IMR-90 (cell line): ENCODE measurements at regions not wholly inside any gene's neighbourhood (a gene's known extent, or its start where the extent isn't known, plus 50 kb on each side); places are given as distances from the start of the nearest gene placed in this dataset.

Experiments used
- ATAC-seq: fragments of 200-7000 bp; cut with Tn5 transposase; 2 replicates; pipeline ENCODE4 v1.9.1; 2020; ENCODE audit warnings: low read depth, mild to moderate bottlenecking, moderate library complexity
- BruUV-seq: library from RNA; stranded (reverse); fragments of 400-500 nt; replicated peaks from 2 replicates; lab custom pipeline; 2021; lab: Mats Ljungman, UMichigan
- CTCF ChIA-PET: fragments of 300-600 bp; formaldehyde crosslinking; extraction: SDS; loops from one replicate; lab custom pipeline; 2021; ENCODE audit warnings: antibody characterized with exemption; lab: Yijun Ruan, JAX
- POLR2A ChIA-PET: fragments of 300-600 bp; sonication (Branson Sonifier 250); formaldehyde crosslinking; loops from one replicate; lab custom pipeline; 2022; ENCODE audit warnings: antibody characterized with exemption; ENCODE audit not compliant: unreplicated experiment; lab: Charles Lee
- DNase-seq: peaks from one replicate; pipeline ENCODE4 v3.0.0; 2013
- H2AFZ ChIP-seq: replicated peaks from 2 replicates; pipeline ENCODE3; 2013; ENCODE audit warnings: low read length, mild to moderate bottlenecking; ENCODE audit not compliant: poor library complexity
- H2AK5ac ChIP-seq: 2 replicates; pipeline ENCODE4 v1.6.1; 2013; ENCODE audit warnings: low read depth, low read length, inconsistent platforms
- H2AK9ac ChIP-seq: replicated peaks from 2 replicates; pipeline ENCODE3; 2013; ENCODE audit warnings: mild to moderate bottlenecking, low read depth, low read length, moderate library complexity; ENCODE audit not compliant: poor library complexity
- H2BK120ac ChIP-seq: 2 replicates; pipeline ENCODE4 v1.6.1; 2013; ENCODE audit warnings: low read depth, low read length, inconsistent platforms
- H2BK15ac ChIP-seq: 3 replicates; pipeline ENCODE4 v1.6.1; 2013; ENCODE audit warnings: low read depth, low read length, inconsistent platforms
- H2BK20ac ChIP-seq: 2 replicates; pipeline ENCODE4 v1.6.1; 2013; ENCODE audit warnings: low read depth, mild to moderate bottlenecking, inconsistent platforms, low read length, moderate library complexity
- H2BK5ac ChIP-seq: 2 replicates; pipeline ENCODE4 v1.6.1; 2013; ENCODE audit warnings: mild to moderate bottlenecking, low read depth, low read length, inconsistent platforms; ENCODE audit not compliant: poor library complexity, severe bottlenecking
- H3K14ac ChIP-seq: replicated peaks from 2 replicates; pipeline ENCODE4 v1.6.1; 2013; ENCODE audit warnings: low read depth, low read length, inconsistent platforms
- H3K18ac ChIP-seq: 2 replicates; pipeline ENCODE4 v1.6.1; 2013; ENCODE audit warnings: low read depth, low read length, control low read depth
- H3K23ac ChIP-seq: 2 replicates; pipeline ENCODE4 v1.6.1; 2013; ENCODE audit warnings: low read depth, low read length, inconsistent platforms
- H3K27ac ChIP-seq: 2 replicates; pipeline ENCODE4 v1.5.1; 2013; ENCODE audit warnings: mild to moderate bottlenecking, control low read depth, low read length; ENCODE audit not compliant: insufficient read depth
- H3K27me3 ChIP-seq: 2 replicates; pipeline ENCODE4 v1.6.1; 2013; ENCODE audit warnings: low read length; ENCODE audit not compliant: control insufficient read depth, insufficient read depth
- H3K36me3 ChIP-seq: 2 replicates; pipeline ENCODE4 v1.6.1; 2013; ENCODE audit warnings: low read length, mixed read lengths; ENCODE audit not compliant: control insufficient read depth, insufficient read depth
- H3K4ac ChIP-seq: 2 replicates; pipeline ENCODE4 v1.6.1; 2013; ENCODE audit warnings: low read depth, low read length, inconsistent platforms
- H3K4me1 ChIP-seq: 2 replicates; pipeline ENCODE4 v1.6.1; 2013; ENCODE audit warnings: low read length, mixed read lengths; ENCODE audit not compliant: control insufficient read depth, insufficient read depth
- H3K4me2 ChIP-seq: 2 replicates; pipeline ENCODE4 v1.6.1; 2013; ENCODE audit warnings: low read depth, mild to moderate bottlenecking, control low read depth, low read length, moderate library complexity
- H3K4me3 ChIP-seq: 2 replicates; pipeline ENCODE4 v1.5.1; 2013; ENCODE audit warnings: low read depth, mild to moderate bottlenecking, control low read depth, low read length, moderate library complexity; ENCODE audit not compliant: insufficient read depth
- H3K56ac ChIP-seq: 2 replicates; pipeline ENCODE4 v1.6.1; 2013; ENCODE audit warnings: low read length, inconsistent platforms; ENCODE audit not compliant: insufficient read depth; ENCODE audit errors: extremely low read depth
- H3K79me1 ChIP-seq, 2 experiments: 2 replicates each; pipeline ENCODE4 v1.6.1; 2013; ENCODE audit warnings: low read length in 2 of 2, inconsistent platforms in 1 of 2, low read depth in 1 of 2
- H3K9ac ChIP-seq: 2 replicates; pipeline ENCODE4 v1.6.1; 2013; ENCODE audit warnings: low read depth, low read length, control low read depth
- H3K9me1 ChIP-seq: 2 replicates; pipeline ENCODE4 v1.6.1; 2013; ENCODE audit warnings: low read length, inconsistent platforms; ENCODE audit not compliant: insufficient read depth
- H3K9me3 ChIP-seq: 2 replicates; pipeline ENCODE4 v1.6.1; 2013; ENCODE audit warnings: low read length; ENCODE audit not compliant: control insufficient read depth, insufficient read depth
- H4K20me1 ChIP-seq: 2 replicates; pipeline ENCODE4 v1.6.1; 2013; ENCODE audit warnings: low read length, inconsistent platforms; ENCODE audit not compliant: insufficient read depth
- H4K5ac ChIP-seq: 2 replicates; pipeline ENCODE4 v1.6.1; 2013; ENCODE audit warnings: mild to moderate bottlenecking, low read depth, low read length, control low read depth
- H4K8ac ChIP-seq, 2 experiments: 2 replicates each; pipeline ENCODE4 v1.6.1; 2013; ENCODE audit warnings: low read depth in 2 of 2, low read length in 2 of 2, control low read depth in 1 of 2, inconsistent platforms in 1 of 2
- H4K91ac ChIP-seq: 2 replicates; pipeline ENCODE4 v1.6.1; 2013; ENCODE audit warnings: low read depth, low read length, inconsistent platforms; ENCODE audit not compliant: insufficient read depth
- BHLHE40 ChIP-seq: fragments of 150-350 bp; IDR thresholded peaks from 2 replicates; pipeline ENCODE4 v1.6.1; 2016; ENCODE audit warnings: mild to moderate bottlenecking, low read depth, low read length
- CEBPB ChIP-seq: IDR thresholded peaks from 2 replicates; pipeline ENCODE4 v1.6.1; 2012; ENCODE audit warnings: low read depth, low read length, improper control_type of control experiment
- CHD1 ChIP-seq: IDR thresholded peaks from 2 replicates; pipeline ENCODE4 v1.6.1; 2012; ENCODE audit warnings: low read depth, low read length, improper control_type of control experiment
- FOS ChIP-seq: fragments of 150-350 bp; IDR thresholded peaks from 2 replicates; pipeline ENCODE4 v1.6.1; 2016; ENCODE audit warnings: low read depth, low read length
- MAFK ChIP-seq: IDR thresholded peaks from 2 replicates; pipeline ENCODE4 v1.6.1; 2012; ENCODE audit warnings: low read depth, low read length, improper control_type of control experiment
- MAZ ChIP-seq: IDR thresholded peaks from 2 replicates; pipeline ENCODE4 v1.6.1; 2012; ENCODE audit warnings: low read depth, mild to moderate bottlenecking, low read length, improper control_type of control experiment, moderate library complexity, borderline replicate concordance
- NFE2L2 ChIP-seq: fragments of 150-350 bp; IDR thresholded peaks from 2 replicates; pipeline ENCODE4 v1.6.1; 2016; ENCODE audit warnings: low read depth, mild to moderate bottlenecking, low read length
- POLR2A ChIP-seq: IDR thresholded peaks from 2 replicates; pipeline ENCODE4 v1.6.1; 2012; ENCODE audit warnings: mild to moderate bottlenecking, low read depth, low read length
- RAD21 ChIP-seq: IDR thresholded peaks from 2 replicates; pipeline ENCODE4 v1.6.1; 2012; ENCODE audit warnings: low read length, improper control_type of control experiment
- RCOR1 ChIP-seq: IDR thresholded peaks from 2 replicates; pipeline ENCODE4 v1.6.1; 2012; ENCODE audit warnings: mild to moderate bottlenecking, low read length, improper control_type of control experiment; ENCODE audit not compliant: insufficient replicate concordance
- RFX5 ChIP-seq: IDR thresholded peaks from 2 replicates; pipeline ENCODE4 v1.8.0; 2012; ENCODE audit warnings: low read depth, mild to moderate bottlenecking, low read length, moderate library complexity
- SMC3 ChIP-seq: fragments of 150-350 bp; IDR thresholded peaks from 2 replicates; pipeline ENCODE4 v1.6.1; 2016; ENCODE audit warnings: low read depth, mild to moderate bottlenecking, antibody characterized with exemption, low read length, moderate library complexity
- WGBS, 2 experiments: methylation state at CpG; one replicate each; pipeline versions ENCODE4 v1.1.5 to v1.1.7; 2013; ENCODE audit warnings: missing lambda C conversion rate in 2 of 2; ENCODE audit not compliant: insufficient read length in 1 of 2; ENCODE audit errors: extremely low coverage in 2 of 2; 5-methylcytosine and 5-hydroxymethylcytosine counted together
- dilution Hi-C: fragments of 300-500 bp; cut with HindIII; formaldehyde crosslinking; loops from one replicate; pipeline ENCODE4 v1.14.3; 2018; ENCODE audit warnings: low sequenced_read_pairs; ENCODE audit not compliant: unreplicated experiment
- in situ Hi-C: fragments of 300-500 bp; cut with MboI; formaldehyde crosslinking; loops from 3 replicates; pipeline ENCODE4 v1.14.3; 2019; ENCODE audit warnings: low sequenced_read_pairs, inconsistent platforms, mixed read lengths
- intact Hi-C: fragments of 100-400 bp; cut with micrococcal nuclease; formaldehyde crosslinking; loops from 2 replicates; pipeline ENCODE4 v1.10.0; 2022
- TF ChIP-seq, protein P1 (sequence below): conservative IDR thresholded peaks from 2 replicates; pipeline ENCODE4 v1.5.1; 2012; ENCODE audit warnings: mild to moderate bottlenecking, low read depth, low read length, improper control_type of control experiment
- TF ChIP-seq, protein P2 (sequence below): fragments of 150-350 bp; IDR thresholded peaks from 2 replicates; pipeline ENCODE4 v1.6.1; 2017; ENCODE audit warnings: mild to moderate bottlenecking, antibody characterized with exemption, low read length, low read depth
- TF ChIP-seq, protein P3 (sequence below): fragments of 150-350 bp; IDR thresholded peaks from 2 replicates; pipeline ENCODE4 v1.6.1; 2016; ENCODE audit warnings: low read depth, mild to moderate bottlenecking, low read length, moderate library complexity, borderline replicate concordance

DNA sequence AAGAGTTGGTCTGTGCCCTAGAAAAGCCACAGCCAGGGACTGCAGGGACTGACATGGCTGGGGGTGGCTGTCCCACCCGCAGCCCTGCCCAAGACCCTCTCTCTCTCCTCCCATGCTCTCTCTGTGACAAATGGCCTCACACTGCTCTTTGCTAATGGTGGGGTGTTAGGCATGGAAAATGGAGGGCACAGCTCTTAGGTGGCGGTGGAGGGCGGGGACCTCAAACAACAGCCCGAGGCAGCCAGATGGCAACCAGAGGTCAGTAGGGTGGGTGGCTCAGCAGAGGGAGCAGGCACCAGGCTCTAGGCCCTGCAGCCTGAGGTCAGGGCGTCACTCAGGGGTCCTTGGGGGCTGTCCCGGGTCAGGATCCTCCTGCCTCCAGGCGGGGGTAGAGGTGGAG is 73.9 kb upstream of the DAB2IP start:
- BruUV-seq, result no TSS peak
- ATAC-seq (no peak), DNase-seq (no peak)
- Histone ChIP-seq H3K36me3 (no peaks in the 10 kb centered on the region), H2BK15ac (no peak overlapping the region), H3K27ac (no peak overlapping the region), H4K20me1 (no peaks in the 10 kb centered on the region; the same call in 1 of the 2 replicates), H3K4me1 (no peaks in the 10 kb centered on the region; the same call in 1 of the 2 replicates), H3K9ac (no peak overlapping the region), H3K23ac (no peak overlapping the region), H2AK9ac (no peak overlapping the region), H3K14ac (no peak overlapping the region), H3K9me1 (peaks cover 1% of the 10 kb centered on the region; the same call in 1 of the 2 replicates), H4K5ac (no peak overlapping the region), H3K79me1 (no peaks in the 10 kb centered on the region; a peak in 1 of 4 replicates), H3K9me3 (no peaks in the 10 kb centered on the region), H4K91ac (no peak overlapping the region), H3K56ac (no peak overlapping the region), H2BK120ac (no peak overlapping the region), H3K4me2 (no peak overlapping the region), H3K18ac (no peak overlapping the region), H2BK20ac (no peak overlapping the region), H3K4me3 (no peak overlapping the region), H2AK5ac (no peak overlapping the region), H3K27me3 (peaks cover 2% of the 10 kb centered on the region; the same call in 1 of the 2 replicates), H3K4ac (no peak overlapping the region), H4K8ac (no peak overlapping the region), H2BK5ac (no peak overlapping the region), H2AFZ (no peak overlapping the region)
- no CpG with 5 or more reads among the region's 7 CpGs for WGBS, 2 experiments
- intact Hi-C loops (no loop called here), in situ Hi-C loops (no loop called here), dilution Hi-C loops (no loop called here)
- POLR2A ChIA-PET, result no interaction called here
- TF ChIP-seq, protein P1, sequence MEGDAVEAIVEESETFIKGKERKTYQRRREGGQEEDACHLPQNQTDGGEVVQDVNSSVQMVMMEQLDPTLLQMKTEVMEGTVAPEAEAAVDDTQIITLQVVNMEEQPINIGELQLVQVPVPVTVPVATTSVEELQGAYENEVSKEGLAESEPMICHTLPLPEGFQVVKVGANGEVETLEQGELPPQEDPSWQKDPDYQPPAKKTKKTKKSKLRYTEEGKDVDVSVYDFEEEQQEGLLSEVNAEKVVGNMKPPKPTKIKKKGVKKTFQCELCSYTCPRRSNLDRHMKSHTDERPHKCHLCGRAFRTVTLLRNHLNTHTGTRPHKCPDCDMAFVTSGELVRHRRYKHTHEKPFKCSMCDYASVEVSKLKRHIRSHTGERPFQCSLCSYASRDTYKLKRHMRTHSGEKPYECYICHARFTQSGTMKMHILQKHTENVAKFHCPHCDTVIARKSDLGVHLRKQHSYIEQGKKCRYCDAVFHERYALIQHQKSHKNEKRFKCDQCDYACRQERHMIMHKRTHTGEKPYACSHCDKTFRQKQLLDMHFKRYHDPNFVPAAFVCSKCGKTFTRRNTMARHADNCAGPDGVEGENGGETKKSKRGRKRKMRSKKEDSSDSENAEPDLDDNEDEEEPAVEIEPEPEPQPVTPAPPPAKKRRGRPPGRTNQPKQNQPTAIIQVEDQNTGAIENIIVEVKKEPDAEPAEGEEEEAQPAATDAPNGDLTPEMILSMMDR, result no peak
- TF ChIP-seq SMC3 (no peak), MAFK (no peak), RAD21 (no peak), MAZ (no peak), RCOR1 (no peak), BHLHE40 (no peak), RFX5 (no peak), CHD1 (no peak), NFE2L2 (no peak), POLR2A (no peak), FOS (no peak), CEBPB (no peak)
- TF ChIP-seq, protein P2, sequence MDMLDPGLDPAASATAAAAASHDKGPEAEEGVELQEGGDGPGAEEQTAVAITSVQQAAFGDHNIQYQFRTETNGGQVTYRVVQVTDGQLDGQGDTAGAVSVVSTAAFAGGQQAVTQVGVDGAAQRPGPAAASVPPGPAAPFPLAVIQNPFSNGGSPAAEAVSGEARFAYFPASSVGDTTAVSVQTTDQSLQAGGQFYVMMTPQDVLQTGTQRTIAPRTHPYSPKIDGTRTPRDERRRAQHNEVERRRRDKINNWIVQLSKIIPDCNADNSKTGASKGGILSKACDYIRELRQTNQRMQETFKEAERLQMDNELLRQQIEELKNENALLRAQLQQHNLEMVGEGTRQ, result no peak
- TF ChIP-seq, protein P3, sequence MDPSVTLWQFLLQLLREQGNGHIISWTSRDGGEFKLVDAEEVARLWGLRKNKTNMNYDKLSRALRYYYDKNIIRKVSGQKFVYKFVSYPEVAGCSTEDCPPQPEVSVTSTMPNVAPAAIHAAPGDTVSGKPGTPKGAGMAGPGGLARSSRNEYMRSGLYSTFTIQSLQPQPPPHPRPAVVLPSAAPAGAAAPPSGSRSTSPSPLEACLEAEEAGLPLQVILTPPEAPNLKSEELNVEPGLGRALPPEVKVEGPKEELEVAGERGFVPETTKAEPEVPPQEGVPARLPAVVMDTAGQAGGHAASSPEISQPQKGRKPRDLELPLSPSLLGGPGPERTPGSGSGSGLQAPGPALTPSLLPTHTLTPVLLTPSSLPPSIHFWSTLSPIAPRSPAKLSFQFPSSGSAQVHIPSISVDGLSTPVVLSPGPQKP, result no peak
- CTCF ChIA-PET, result no interaction called here
